IPS-18a (cell line): ENCODE measurements at regions not wholly inside any gene's neighbourhood (a gene's known extent, or its start where the extent isn't known, plus 50 kb on each side); places are given as distances from the start of the nearest gene placed in this dataset.

Experiments used
- H3K27ac ChIP-seq: one replicate; pipeline ENCODE4 v1.5.1; 2013; ENCODE audit warnings: low read length
- H3K27me3 ChIP-seq: one replicate; pipeline ENCODE4 v1.6.1; 2013; ENCODE audit warnings: mild to moderate bottlenecking, low read length; ENCODE audit not compliant: control insufficient read depth, insufficient read depth
- H3K36me3 ChIP-seq: one replicate; pipeline ENCODE4 v1.6.1; 2013; ENCODE audit warnings: low read depth, low read length; ENCODE audit not compliant: control insufficient read depth
- H3K4me1 ChIP-seq: one replicate; pipeline ENCODE4 v1.6.1; 2013; ENCODE audit warnings: low read depth, low read length; ENCODE audit not compliant: control insufficient read depth
- H3K4me3 ChIP-seq: one replicate; pipeline ENCODE4 v1.5.1; 2013; ENCODE audit warnings: low read length
- H3K9ac ChIP-seq: one replicate; pipeline ENCODE4 v1.6.1; 2013; ENCODE audit warnings: mild to moderate bottlenecking, low read length, moderate library complexity
- H3K9me3 ChIP-seq: one replicate; pipeline ENCODE4 v1.6.1; 2013; ENCODE audit warnings: low read depth, low read length; ENCODE audit not compliant: control insufficient read depth

GRCh38 chr16:85495259-85495658, 117.9 kb upstream of the GSE1 start:
- Histone ChIP-seq H3K9me3 (no peaks in the 10 kb centered on the region), H3K36me3 (no peaks in the 10 kb centered on the region), H3K27me3 (no peaks in the 10 kb centered on the region), H3K4me3 (no peak overlapping the region), H3K27ac (no peak overlapping the region), H3K4me1 (peaks cover 10% of the 10 kb centered on the region), H3K9ac (no peak overlapping the region)

DNA sequence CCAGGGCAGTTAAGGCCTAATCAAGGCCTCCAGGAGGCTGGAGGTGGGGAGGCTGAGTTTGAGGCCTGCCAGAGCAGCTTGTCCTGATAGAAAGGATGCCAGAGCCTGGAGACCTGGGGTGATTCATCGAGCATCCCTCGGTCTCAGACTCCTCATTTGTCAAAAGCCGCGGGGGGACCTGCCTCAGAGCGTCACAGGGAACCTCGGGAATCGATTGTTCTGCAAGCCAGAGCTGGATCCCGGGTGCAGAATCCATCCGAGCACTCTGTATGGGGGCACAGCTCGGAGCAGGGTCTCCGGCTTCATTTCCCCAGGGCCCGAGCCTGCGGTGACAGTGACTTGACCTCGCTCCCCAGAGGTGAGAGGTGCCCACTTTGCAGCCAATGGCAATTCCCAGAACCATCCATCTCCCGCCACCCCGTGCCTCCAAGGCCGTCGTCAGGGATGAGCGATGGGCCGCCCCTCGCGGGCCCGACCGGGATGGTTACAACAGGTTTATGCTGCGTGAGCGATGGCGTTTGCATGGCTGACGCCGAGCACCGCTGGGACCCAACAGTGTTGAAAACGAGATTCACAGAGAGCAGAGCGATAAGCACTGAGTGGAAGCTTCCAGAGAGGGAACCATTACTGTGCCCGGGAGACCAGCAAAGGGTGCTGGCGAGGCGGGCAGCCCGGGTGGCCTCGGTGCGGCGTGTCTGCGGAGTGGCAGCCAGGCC, 117.1 kb upstream of the GSE1 start:
- Histone ChIP-seq H3K9ac (no peak overlapping the region), H3K27me3 (no peaks in the 10 kb centered on the region), H3K27ac (no peak overlapping the region), H3K36me3 (no peaks in the 10 kb centered on the region), H3K4me3 (no peak overlapping the region), H3K4me1 (peaks cover 10% of the 10 kb centered on the region), H3K9me3 (no peaks in the 10 kb centered on the region)

DNA sequence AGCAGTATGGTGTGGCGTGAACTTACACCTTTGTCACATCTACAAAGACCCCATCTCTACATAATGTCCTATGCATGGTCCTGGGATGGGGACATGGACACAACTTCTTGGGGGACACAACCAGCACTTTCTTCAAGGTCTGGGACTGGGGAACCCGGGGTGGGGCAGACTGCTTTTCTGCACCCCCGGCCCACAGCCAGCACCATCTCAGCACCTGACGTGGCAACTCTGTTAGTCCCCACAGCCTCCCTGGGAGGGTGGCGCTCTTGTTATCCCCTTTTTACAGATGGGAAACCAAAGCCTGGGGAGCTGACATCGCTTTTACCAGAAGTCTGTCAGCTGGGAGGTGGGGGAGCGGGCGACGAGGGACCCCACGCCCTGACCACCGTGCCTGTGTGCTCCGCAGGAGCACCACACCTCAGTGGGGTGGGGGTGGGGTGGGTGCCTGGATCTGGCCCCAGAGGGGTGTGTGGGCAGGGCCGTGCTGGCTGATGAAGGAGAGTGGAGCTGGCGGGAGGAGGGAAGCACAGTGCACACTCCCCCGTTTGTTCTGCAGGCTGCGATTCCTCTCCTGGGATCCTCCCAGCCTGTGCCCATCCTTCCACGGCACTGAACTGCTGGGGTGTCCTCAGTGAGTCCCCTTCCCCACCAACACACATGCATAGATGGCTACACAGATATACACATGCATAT, 115.4 kb upstream of the GSE1 start:
- no peak overlapping the region for H3K4me3 ChIP-seq
- H3K36me3 ChIP-seq = no peaks in the 10 kb centered on the region
- no peaks in the 10 kb centered on the region for H3K27me3 ChIP-seq
- H3K4me1 ChIP-seq = peaks cover under 1% of the 10 kb centered on the region
- H3K9ac ChIP-seq = no peak overlapping the region
- no peaks in the 10 kb centered on the region for H3K9me3 ChIP-seq
- H3K27ac ChIP-seq = no peak overlapping the region

GRCh38 chr16:85498607-85499006, 114.5 kb upstream of the GSE1 start:
- Histone ChIP-seq H3K36me3 (no peaks in the 10 kb centered on the region), H3K9ac (no peak overlapping the region), H3K27me3 (no peaks in the 10 kb centered on the region), H3K9me3 (no peaks in the 10 kb centered on the region), H3K4me3 (no peak overlapping the region), H3K27ac (no peak overlapping the region), H3K4me1 (no peaks in the 10 kb centered on the region)

DNA sequence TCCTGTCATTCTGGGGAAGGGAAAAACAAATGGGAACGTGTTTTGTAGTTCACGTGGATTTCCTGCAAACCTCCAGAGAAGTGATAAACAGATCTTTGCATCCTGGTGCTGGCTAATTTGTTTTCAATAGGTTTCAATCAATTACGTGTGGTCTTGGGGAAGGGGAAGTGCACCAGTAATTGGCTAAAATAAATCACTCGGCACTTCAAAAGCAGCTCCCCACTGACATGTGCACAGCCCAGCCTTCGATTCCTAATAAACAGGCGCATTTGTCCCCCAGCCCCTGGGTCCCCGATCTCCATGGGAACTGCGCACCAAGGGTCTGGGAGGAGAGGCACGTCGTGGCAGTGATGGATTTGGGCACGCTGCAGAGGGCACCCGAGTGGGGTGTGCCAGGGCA, 112.9 kb upstream of the GSE1 start:
- Histone ChIP-seq H3K4me1 (no peaks in the 10 kb centered on the region), H3K9me3 (no peaks in the 10 kb centered on the region), H3K9ac (no peak overlapping the region), H3K36me3 (no peaks in the 10 kb centered on the region), H3K27me3 (no peaks in the 10 kb centered on the region), H3K27ac (no peak overlapping the region), H3K4me3 (no peak overlapping the region)

- no peaks in the 10 kb centered on the region for H3K4me1 ChIP-seq
- no peaks in the 10 kb centered on the region for H3K9me3 ChIP-seq
- H3K27ac ChIP-seq = no peak overlapping the region
- H3K27me3 ChIP-seq = no peaks in the 10 kb centered on the region
- no peak overlapping the region for H3K4me3 ChIP-seq
- H3K9ac ChIP-seq = no peak overlapping the region
- H3K36me3 ChIP-seq = no peaks in the 10 kb centered on the region
Measured at GRCh38 chr16:85501900-85502299, 111.2 kb upstream of the GSE1 start.

DNA sequence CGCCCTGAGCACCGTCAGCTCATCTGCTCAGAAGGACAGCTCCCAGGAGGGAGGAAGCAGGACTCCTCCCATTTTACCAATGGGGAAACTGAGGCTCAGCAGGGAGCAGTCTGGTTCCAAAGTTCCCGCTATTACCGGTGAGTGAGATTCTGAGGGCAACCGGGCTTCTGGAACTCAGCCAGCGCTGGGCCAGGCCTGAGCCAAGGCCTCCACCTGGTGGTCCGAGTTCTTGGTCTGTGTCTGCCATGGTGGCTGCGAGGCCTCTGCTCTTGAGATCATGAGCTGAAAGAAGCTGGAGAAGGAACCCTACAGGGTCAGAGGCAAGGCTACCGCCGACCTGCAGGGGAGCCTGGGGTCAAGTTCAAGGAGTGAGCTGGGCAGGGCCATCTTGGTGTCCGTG, 110.8 kb upstream of the GSE1 start:
- Histone ChIP-seq H3K9me3 (no peaks in the 10 kb centered on the region), H3K27me3 (no peaks in the 10 kb centered on the region), H3K36me3 (no peaks in the 10 kb centered on the region), H3K4me1 (no peaks in the 10 kb centered on the region), H3K9ac (no peak overlapping the region), H3K4me3 (no peak overlapping the region), H3K27ac (no peak overlapping the region)

GRCh38 chr16:85503679-85504231, 109.4 kb upstream of the GSE1 start:
- Histone ChIP-seq H3K27me3 (no peaks in the 10 kb centered on the region), H3K4me3 (no peak overlapping the region), H3K9me3 (no peaks in the 10 kb centered on the region)

DNA sequence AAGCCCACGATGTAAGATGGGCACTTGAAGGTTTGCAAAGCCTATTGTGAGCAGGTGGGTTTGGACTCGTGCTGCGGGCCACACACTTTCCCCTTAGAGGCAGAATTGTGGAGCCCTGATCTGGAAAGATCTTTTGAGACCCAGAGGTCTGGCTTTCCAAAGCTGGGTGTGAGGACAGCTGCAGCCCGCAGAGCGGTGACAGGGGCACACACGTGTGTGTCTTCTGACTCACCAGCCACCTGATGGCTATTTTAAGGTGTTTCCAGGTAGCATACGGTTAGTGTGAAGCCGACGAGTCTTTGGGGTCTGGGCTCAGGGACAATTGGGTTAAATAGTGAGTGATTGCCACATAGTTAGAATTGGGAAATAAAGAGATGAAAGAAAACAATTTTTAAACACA, 108.9 kb upstream of the GSE1 start:
- no peak overlapping the region for H3K4me3 ChIP-seq
- no peaks in the 10 kb centered on the region for H3K27me3 ChIP-seq
- H3K36me3 ChIP-seq = no peaks in the 10 kb centered on the region
- H3K9me3 ChIP-seq = no peaks in the 10 kb centered on the region
- no peak overlapping the region for H3K27ac ChIP-seq
- no peak overlapping the region for H3K9ac ChIP-seq
- no peaks in the 10 kb centered on the region for H3K4me1 ChIP-seq

More at GRCh38 chr16:85503679-85504231, 109.4 kb upstream of the GSE1 start:
- Histone ChIP-seq H3K36me3 (no peaks in the 10 kb centered on the region), H3K9ac (no peak overlapping the region), H3K27ac (no peak overlapping the region), H3K4me1 (no peaks in the 10 kb centered on the region)

DNA sequence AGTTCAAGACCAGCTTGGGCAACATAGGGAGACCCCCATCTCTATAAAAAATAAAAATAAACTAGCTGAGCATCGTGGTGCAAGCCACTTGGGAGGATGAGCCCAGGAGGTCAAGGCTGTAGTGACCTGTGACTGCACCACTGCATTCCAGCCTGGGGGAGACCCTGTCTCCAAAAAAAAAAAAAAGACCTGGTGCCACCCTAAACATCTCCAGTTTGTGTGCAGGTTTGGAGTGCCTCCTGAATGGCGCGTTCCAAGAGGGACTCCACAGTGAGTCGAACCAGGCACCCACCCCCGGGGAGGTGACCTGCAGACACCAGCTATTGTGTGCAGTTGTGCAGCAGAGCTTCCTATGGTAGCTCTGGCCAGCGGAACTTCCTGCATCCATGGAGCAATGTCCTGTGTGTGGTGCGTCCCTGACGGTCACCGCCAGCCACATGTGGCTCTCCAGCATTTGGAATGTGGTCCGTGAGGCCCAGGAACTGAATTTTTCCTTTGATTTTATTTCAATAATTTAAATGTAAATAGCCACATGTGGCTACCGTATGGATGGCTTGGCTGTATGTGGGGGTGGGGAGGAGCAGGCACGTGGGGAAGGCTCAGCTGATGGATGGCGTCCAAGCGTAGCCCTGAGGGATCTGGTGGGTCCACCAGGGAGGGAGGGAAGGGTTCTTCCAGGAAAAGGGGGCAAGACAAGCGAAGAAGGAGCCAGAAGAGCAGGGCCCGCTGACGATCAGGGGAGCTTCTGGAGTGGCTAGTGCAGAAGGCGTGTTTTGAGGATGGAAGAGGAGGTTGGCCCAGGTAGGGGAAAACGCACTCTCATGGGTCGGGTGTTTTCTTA, 107.1 kb upstream of the GSE1 start:
- Histone ChIP-seq H3K4me3 (no peak overlapping the region), H3K9me3 (no peaks in the 10 kb centered on the region), H3K27me3 (no peaks in the 10 kb centered on the region), H3K36me3 (no peaks in the 10 kb centered on the region), H3K9ac (no peak overlapping the region), H3K4me1 (peaks cover 3% of the 10 kb centered on the region), H3K27ac (no peak overlapping the region)

GRCh38 chr16:85506635-85506911, 106.5 kb upstream of the GSE1 start:
- H3K9me3 ChIP-seq = no peaks in the 10 kb centered on the region
- no peak overlapping the region for H3K27ac ChIP-seq
- H3K4me3 ChIP-seq = no peak overlapping the region
- H3K36me3 ChIP-seq = no peaks in the 10 kb centered on the region
- peaks cover 3% of the 10 kb centered on the region for H3K4me1 ChIP-seq
- H3K9ac ChIP-seq = no peak overlapping the region
- H3K27me3 ChIP-seq = no peaks in the 10 kb centered on the region
